Activated CD4-positive, alpha-beta T cell treated with anti-CD3 and anti-CD28 coated beads, Interleukin-2, Interleukin-4, amounts not matched to agents 100 ng/mL and 50 ng/mL, durations not matched to agents 16 hours and 8 hours (primary cell): ENCODE measurements at regions not wholly inside any gene's neighbourhood (a gene's known extent, or its start where the extent isn't known, plus 50 kb on each side); places are given as distances from the start of the nearest gene placed in this dataset.
"Not testable (repeated sequence)": the region's sequence is repeated elsewhere in the genome, so short reads cannot be mapped to it uniquely, and the experiment has no call there.

ENCODE experiments used
- DNase-seq: peaks from one replicate; pipeline ENCODE4 v3.0.0-alpha.2; 2020; ENCODE audit warnings: low spot score

- peak; percentile 67 for DNase-seq
Measured at GRCh38 chr5:36739751-36740221, 133.4 kb downstream of the SLC1A3 start.

DNA sequence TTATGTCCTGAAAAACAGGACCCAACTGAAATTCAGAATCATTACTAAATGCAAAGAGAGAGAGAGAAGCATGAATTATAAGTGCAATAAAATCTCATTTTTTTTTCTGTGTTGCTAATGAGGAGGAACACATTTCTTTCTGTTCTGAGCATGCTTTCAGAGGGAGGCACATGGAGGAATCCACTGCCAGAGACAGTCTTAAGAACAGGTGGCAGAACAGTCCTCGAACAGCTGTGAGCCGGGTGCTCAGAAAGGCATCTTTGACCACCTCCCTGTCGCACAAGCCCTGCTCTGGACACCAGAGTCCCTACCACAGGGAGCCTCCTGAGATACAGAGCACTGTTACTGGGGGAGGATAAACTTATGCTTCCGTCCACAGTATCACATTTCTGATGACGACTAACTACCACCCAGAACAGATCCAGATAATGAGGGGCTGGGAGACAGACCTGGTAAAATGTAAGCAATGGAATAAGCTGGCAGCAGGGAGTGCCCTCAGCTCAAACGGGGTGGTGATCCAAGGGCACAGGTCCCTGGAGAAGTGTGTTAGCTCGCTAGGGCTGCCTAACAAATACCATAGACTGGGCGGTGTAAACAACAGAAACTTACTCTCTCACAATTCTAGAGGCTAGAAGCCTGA is 134.0 kb downstream of the SLC1A3 start:
- no peak for DNase-seq

GRCh38 chr5:36741128-36741527 is 134.7 kb downstream of the SLC1A3 start:
- DNase-seq, result no peak

DNA sequence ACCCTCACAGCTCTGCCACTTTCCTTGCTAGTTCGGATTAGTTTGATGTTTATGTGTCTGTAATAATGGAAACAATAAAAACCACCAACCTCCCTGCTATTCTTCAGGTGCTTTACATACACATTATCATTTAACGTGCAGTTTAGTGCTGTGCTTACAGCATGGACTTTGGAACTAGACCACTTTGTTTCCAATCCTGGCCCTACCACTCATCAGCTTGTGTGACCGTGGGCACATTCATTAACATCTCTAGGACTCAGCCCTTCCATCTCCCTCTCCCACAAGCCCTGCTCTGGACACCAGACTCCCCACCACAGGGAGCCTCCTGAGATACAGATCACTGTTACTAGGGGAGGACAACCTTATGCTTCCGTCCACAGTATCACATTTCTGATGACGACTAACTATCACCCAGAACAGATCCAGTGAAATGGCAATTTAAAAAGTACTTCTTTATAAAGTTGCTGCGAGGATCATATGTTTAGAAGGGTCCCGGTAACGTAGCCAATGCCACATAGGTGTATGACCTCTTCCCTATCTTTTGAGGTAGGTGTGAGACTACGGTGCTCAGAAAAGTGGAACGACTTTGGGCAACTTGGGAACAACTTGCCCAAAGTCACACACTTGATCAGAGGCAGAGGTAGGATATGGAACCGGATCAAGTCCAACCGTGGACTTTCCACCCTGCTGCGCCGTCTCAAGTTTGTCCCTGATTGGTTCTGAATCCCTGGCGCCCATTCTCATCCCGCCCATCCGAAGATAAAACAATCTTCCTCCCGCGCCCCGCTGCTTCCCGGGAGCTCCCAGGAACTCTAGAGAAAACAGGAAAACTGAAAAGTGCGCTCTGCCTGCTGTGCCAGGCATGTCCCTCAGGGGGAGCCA is 132.4 kb upstream of the NIPBL start:
- DNase-seq, result no peak

DNA sequence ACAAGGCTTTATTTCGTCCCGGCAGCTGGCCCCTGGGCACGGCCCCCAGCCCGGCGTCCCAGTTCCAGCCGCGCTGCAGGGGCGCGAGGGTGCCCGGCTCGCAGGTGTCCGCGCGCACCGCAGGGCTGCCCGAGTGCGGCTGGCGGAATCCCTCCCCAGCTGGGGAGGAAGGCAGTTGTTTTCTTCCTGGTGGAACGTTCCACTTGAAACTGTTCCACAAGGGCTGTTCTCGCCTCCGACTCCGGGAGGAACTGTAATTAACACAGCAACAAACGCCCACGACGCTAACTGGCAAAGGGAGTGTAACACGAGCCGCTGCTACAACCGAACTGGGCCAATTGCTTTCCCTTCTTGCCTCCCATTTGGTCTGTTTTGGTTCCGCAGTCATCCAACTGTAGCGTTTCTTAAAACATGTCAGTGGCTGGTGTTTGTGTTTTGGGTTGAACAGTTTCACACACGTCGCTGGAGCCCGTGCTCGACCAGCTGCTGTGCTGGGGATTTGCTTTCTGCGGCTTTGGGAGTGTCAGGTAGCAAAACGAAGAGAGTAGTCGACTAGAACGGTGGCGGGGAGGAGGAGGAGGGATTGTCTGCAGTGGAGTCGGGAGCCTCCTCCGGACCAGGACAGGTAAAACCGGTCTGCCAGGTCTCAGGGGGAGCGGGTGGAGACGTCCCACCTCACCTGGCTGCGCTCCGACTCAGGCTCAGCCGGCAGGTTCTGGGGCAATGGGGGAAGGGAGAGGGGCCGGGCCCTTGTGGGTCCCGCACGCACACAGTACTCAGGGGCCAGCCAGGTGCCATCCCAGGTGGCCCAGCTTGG is 131.6 kb upstream of the NIPBL start:
- DNase-seq, result peak; percentile 24

DNA sequence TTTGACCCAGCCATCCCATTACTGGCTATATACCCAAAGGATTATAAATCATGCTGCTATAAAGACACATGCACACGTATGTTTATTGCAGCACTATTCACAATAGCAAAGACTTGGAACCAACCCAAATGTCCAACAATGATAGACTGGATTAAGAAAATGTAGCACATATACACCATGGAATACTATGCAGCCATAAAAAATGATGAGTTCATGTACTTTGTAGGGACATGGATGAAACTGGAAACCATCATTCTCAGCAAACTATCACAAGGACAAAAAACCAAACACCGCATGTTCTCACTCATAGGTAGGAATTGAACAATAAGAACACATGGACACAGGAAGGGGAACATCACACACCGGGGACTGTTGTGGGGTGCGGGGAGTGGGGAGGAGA is 128.8 kb upstream of the NIPBL start:
- not testable (repeated sequence) for DNase-seq

DNA sequence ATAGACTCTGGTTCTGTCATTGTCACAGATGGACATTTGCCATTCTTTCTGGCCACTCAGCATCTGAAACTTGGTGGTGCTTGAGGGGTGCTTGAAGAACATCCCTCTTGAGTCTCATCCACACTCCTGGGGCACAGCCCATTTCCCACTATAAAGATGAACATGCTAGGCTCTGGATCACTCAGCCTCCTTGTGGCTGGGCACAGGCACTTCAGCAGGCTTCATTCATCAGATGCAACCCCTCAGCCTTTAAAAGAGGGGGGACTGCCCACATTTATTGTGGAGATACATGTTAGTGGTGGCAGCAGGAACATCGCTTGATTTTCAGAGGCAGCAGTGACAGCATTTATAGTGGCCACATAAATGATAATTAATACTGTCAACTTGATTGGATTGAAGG is 124.7 kb upstream of the NIPBL start:
- DNase-seq, result no peak

DNA sequence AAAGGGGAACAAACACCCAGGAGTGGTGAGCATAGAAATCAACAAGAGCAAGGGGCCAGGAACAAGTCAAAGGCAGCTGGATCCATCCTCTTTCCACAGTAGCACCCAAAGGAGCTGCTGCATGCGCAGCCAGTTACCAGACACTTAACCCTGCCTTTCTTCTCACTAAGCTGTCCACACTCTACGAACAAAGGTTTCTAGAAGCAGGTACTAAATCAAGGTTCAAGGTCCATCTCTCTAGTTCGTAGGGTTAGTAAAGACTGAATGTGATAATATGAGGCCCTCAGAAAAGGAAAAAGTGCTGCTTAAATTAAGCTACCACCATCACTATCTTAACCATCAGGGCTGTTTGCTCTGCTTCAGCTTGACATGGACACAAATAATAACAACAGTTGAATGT is 121.2 kb upstream of the NIPBL start:
- no peak for DNase-seq

- no peak for DNase-seq
Measured at GRCh38 chr5:36755920-36756488, 120.6 kb upstream of the NIPBL start.

DNA sequence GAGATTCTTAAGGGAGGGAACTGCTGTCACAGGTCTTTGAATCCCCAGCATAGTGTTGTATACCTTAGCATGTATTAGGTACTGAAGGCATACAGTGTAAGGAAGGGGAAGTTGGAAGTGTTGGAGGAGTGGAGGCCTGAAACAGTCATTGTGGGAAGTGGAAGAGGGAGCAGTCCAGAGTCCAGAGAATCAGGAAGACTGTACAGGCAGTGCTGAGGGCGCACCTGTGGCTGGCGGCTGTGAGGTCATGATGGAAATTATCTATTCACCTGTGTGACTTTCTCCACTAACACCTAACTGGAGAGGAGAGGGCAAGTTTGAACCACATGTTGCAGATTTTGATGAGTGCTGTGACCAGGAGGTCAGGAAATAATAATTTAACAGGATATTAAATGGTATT is 119.7 kb upstream of the NIPBL start:
- no peak for DNase-seq

- no peak for DNase-seq
Measured at GRCh38 chr5:36759117-36759516, 117.5 kb upstream of the NIPBL start.

- DNase-seq, result no peak
Measured at GRCh38 chr5:36763454-36763853, 113.1 kb upstream of the NIPBL start.

DNA sequence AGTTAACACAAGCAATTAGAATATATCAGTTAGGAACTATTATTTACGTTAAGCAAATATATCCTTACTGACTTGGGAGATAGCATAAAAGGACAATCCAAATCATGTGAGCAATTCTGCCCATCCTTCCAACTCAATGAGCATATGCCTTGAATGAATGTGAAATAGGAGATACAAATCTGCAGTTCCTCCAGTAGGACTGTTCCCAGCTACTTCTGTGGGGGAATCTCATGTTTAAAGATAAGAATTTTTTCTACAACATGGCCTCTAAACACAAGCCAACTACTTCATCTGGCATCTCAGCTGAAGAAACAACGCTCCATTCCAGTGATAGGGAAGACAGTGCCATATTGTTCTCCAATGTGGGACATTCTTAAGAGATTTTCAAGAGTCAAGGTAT is 110.7 kb upstream of the NIPBL start:
- no peak for DNase-seq

DNA sequence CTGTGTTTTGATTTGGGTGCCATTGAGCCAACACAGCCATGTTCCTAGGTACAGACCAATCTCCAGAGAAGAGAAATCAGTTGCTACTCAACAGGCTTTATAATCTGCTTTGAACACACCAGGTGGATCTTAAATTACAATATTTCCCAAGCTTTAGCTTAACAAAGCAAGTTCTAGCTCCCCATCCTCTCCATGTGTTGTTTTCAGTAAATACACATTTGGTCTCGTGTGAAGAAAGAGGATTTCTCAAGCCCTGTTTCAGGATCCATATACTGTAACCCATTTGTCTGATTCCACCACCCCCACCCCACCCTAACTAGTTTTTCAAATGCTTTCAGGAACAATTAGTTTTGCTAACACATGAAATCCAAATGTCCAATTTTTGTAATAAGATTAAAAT is 109.6 kb upstream of the NIPBL start:
- DNase-seq, result no peak

DNA sequence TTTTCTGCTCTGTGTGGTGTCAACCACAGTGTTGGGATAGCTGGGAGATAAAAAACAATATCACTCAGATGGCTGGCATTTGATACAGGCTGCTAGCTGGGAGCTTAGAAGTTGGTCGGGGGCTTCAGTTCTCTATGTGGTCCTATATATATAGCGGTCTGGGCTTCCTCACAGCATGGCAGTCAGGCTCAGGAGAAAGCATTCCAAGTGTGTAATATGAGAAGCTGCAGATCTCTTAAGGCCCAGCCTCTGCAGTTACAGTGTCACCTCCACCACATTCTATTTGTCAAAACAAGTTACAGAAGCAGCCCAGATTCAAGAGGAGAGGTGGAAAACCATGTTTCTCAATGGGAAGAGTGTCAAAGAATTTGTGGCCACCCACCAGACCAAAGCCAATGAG is 108.1 kb upstream of the NIPBL start:
- DNase-seq, result no peak

DNA sequence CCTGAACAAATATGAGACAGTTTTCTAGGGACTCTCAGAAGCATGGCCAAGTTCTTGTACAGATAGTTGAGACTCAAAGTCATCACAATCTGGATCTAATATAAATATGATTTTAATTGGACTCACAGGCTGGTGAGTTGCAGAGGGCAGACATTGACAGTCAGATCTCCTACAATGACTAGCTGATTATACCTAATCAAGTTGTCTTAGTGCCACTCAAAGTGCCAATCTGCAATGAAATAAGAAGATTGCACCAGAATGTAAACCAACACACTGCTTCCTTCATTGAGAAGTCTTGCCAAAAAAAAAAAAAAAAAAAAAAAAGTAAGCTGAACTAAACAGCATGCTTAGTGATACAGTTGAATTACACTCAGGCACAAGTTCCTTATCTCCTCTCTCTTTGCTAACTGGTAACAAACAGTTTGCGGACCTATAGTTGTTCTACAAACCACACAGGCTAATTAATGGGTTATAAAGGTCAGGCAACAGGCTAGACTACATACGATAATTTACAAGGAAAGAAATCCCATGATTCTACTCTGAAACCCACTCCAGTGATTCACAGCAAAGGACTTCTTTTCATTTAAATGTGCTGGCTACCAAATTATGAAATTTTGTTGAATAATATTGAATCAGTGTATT is 107.3 kb upstream of the NIPBL start:
- DNase-seq, result no peak

DNA sequence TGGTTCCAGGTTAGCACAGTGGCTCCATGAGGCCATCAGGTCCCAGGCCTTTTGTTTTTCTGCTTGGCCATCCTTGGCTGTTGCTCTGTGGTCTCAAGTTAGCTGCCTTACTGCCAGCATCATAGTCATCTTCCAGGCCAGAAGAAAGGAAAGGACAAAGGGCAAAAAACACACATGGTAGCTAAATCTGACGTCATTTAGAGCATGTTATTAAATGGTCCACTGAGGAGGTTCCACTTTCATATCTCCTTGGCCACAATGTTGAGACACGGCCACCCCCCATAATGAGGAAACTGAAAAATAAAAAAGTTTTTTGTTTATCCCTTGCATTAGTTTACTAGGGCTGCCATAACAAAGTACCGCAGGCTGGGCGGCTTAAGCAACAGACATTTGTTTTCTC is 106.4 kb upstream of the NIPBL start:
- no peak for DNase-seq

DNA sequence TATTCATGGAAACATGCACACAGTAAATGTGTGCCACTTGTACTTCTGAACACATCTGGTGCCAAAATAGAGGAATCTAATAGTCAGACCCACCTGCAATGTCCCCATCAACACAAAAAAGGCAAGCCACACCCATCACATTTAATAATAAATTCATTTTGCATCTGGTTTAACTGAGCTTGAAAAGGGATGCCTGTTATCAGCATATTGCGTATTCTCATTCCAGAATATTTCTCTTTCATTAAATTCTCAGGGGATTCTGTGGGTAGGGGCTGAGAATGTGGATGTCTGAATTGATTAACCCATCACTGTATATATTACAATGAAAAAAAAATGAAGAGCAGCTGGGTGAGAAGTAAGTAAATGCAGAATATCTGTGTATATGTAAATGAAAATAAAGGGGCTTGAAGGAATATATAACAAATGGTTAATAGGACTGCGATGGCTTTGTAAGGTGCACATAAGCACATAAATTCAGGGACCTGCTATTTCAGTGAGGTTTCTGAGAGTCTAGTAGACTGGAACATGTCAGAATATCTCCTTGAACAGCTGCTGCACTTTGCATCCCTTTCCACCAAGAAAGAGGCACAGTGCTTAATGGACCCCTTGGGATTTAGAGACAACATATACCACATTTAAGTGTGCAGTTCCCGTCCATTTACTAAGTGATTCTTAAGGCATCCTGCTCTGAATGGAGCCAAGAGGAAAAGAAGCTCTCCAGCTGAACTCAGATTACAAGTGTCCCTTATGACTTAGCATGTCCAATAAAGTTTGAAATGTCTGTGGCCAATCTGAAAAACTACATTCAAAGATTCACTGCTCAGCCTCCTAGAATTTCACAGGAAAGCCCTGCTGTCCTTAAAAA is 104.1 kb upstream of the NIPBL start:
- no peak for DNase-seq

GRCh38 chr5:36777105-36777757 is 99.3 kb upstream of the NIPBL start:
- DNase-seq, result no peak

GRCh38 chr5:36778336-36778735 is 98.2 kb upstream of the NIPBL start:
- DNase-seq, result no peak
